ENCODE measurements at regions not wholly inside any gene's neighbourhood (a gene's known extent, or its start where the extent isn't known, plus 50 kb on each side); places are given as distances from the start of the nearest gene placed in this dataset.

DNA sequence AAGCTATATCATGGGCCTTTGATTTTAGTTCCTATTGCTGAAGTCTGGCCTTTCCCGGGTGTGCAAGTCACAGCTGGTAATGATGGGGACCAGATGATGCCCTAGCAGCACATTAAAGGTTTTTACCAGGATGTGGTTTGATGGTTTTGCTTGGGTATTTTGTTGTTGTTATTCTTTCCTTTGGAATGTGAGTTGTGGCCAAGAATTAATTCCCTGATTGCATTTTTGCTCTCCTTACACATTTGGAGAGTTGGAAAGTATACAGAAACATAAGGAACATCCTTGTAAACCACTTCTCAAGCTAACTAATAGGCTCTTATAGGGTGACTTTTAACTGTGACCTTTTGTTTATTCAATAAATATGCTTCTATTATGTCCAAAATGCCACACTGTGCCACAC lies 154.1 kb upstream of the MMADHC start:
- TF ChIP-seq, protein P1, sequence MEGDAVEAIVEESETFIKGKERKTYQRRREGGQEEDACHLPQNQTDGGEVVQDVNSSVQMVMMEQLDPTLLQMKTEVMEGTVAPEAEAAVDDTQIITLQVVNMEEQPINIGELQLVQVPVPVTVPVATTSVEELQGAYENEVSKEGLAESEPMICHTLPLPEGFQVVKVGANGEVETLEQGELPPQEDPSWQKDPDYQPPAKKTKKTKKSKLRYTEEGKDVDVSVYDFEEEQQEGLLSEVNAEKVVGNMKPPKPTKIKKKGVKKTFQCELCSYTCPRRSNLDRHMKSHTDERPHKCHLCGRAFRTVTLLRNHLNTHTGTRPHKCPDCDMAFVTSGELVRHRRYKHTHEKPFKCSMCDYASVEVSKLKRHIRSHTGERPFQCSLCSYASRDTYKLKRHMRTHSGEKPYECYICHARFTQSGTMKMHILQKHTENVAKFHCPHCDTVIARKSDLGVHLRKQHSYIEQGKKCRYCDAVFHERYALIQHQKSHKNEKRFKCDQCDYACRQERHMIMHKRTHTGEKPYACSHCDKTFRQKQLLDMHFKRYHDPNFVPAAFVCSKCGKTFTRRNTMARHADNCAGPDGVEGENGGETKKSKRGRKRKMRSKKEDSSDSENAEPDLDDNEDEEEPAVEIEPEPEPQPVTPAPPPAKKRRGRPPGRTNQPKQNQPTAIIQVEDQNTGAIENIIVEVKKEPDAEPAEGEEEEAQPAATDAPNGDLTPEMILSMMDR (conservative IDR thresholded peaks at IDR 0.05), result no peak
- no peak for TF ChIP-seq ZFX (IDR thresholded peaks at IDR 0.05)

Measured in C4-2B (cell line).